HCT116 (cell line): ENCODE measurements at regions not wholly inside any gene's neighbourhood (a gene's known extent, or its start where the extent isn't known, plus 50 kb on each side); places are given as distances from the start of the nearest gene placed in this dataset.

ENCODE experiments used
- EGR1 ChIP-seq: IDR thresholded peaks from 2 replicates; pipeline ENCODE4 v1.6.1; 2012; ENCODE audit warnings: low read depth
- ELF1 ChIP-seq: IDR thresholded peaks from 2 replicates; pipeline ENCODE4 v1.6.1; 2012; ENCODE audit warnings: low read depth, borderline replicate concordance
- EZH2 ChIP-seq: fragments of 200-600 bp; sonication (generic); IDR thresholded peaks from 2 replicates; pipeline ENCODE4 v1.6.1; 2017; ENCODE audit warnings: antibody characterized with exemption, mixed run types
- EZH2phosphoT487 ChIP-seq: fragments of 200-600 bp; IDR thresholded peaks from 2 replicates; pipeline ENCODE4 v1.6.1; 2018; ENCODE audit warnings: antibody characterized with exemption, borderline replicate concordance
- FOSL1 ChIP-seq: IDR thresholded peaks from 2 replicates; pipeline ENCODE4 v1.6.1; 2012; ENCODE audit warnings: low read depth
- MAX ChIP-seq: IDR thresholded peaks from 2 replicates; pipeline ENCODE4 v1.6.1; 2012
- POLR2A ChIP-seq: IDR thresholded peaks from 2 replicates; pipeline ENCODE4 v1.7.0; 2011; ENCODE audit warnings: borderline replicate concordance; ENCODE audit not compliant: insufficient read depth, insufficient read length; ENCODE audit errors: extremely low read depth
- POLR2AphosphoS5 ChIP-seq: IDR thresholded peaks from 2 replicates; pipeline ENCODE4 v1.6.1; 2011; ENCODE audit warnings: mild to moderate bottlenecking, low read depth, low read length, moderate library complexity
- RAD21 ChIP-seq: IDR thresholded peaks from 2 replicates; pipeline ENCODE4 v1.6.1; 2012; ENCODE audit warnings: low read depth, mild to moderate bottlenecking
- SIN3A ChIP-seq: IDR thresholded peaks from 2 replicates; pipeline ENCODE4 v1.6.1; 2012; ENCODE audit warnings: low read depth
- TCF7L2 ChIP-seq: IDR thresholded peaks from 2 replicates; pipeline ENCODE4 v1.7.0; 2011; ENCODE audit warnings: borderline replicate concordance, inconsistent platforms; ENCODE audit not compliant: insufficient read depth, insufficient read length; ENCODE audit errors: extremely low read depth
- YY1 ChIP-seq: IDR thresholded peaks from 2 replicates; pipeline ENCODE4 v1.6.1; 2011; ENCODE audit warnings: low read length, low read depth, moderate library complexity, mild to moderate bottlenecking; ENCODE audit not compliant: insufficient replicate concordance; ENCODE audit errors: extremely low read depth
- TF ChIP-seq, protein P1 (sequence below), 3 experiments: fragments of 200-600 bp in 1 of 3; sonication (generic) in 1 of 3; IDR thresholded peaks in 2 of 3; conservative IDR thresholded peaks in 1 of 3; 2 replicates each; pipeline ENCODE4 v1.5.1; 2012 to 2017; ENCODE audit warnings: low read depth in 2 of 3, low read length in 2 of 3, antibody characterized with exemption in 1 of 3, borderline replicate concordance in 1 of 3, control low read depth in 1 of 3, mild to moderate bottlenecking in 1 of 3, mixed read lengths in 1 of 3, mixed run types in 1 of 3, moderate library complexity in 1 of 3; ENCODE audit not compliant: insufficient read depth in 1 of 3
- TF ChIP-seq, protein P2 (sequence below): IDR thresholded peaks from 2 replicates; pipeline ENCODE4 v1.6.1; 2011; ENCODE audit warnings: mild to moderate bottlenecking, low read length, moderate library complexity; ENCODE audit not compliant: insufficient replicate concordance; ENCODE audit errors: extremely low read depth

DNA sequence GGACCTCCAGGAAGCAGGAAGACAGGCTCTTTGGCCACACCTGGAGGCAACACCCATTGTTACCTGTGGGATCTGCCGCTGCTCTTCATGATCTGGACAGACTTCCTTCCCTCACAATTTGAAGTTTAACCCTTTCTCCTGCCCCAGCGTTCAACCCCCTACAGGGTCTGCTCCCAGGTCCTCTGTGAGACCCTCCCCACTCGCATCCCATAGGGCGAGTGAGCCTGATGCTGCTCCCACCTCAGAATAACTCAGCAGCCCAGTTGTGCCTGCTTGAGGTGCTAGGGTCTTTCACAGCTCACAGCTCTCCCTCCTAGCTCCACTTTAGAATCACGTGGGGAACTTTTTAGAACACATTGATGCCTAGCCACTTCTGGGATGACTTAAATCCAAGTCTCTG is 61.8 kb upstream of the C10orf90 start:
- no peak for TF ChIP-seq FOSL1
- TF ChIP-seq POLR2A = no peak
- TF ChIP-seq, protein P1, sequence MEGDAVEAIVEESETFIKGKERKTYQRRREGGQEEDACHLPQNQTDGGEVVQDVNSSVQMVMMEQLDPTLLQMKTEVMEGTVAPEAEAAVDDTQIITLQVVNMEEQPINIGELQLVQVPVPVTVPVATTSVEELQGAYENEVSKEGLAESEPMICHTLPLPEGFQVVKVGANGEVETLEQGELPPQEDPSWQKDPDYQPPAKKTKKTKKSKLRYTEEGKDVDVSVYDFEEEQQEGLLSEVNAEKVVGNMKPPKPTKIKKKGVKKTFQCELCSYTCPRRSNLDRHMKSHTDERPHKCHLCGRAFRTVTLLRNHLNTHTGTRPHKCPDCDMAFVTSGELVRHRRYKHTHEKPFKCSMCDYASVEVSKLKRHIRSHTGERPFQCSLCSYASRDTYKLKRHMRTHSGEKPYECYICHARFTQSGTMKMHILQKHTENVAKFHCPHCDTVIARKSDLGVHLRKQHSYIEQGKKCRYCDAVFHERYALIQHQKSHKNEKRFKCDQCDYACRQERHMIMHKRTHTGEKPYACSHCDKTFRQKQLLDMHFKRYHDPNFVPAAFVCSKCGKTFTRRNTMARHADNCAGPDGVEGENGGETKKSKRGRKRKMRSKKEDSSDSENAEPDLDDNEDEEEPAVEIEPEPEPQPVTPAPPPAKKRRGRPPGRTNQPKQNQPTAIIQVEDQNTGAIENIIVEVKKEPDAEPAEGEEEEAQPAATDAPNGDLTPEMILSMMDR (IDR thresholded peaks at IDR 0.05 in 2 of 3, conservative IDR thresholded peaks at IDR 0.05 in 1 of 3; ENCODE audit: borderline replicate concordance in 1 of 3, insufficient read depth in 1 of 3, low read depth in 2 of 3, low read length in 2 of 3) = no peak
- no peak for TF ChIP-seq SIN3A
- no peak for TF ChIP-seq POLR2AphosphoS5
- TF ChIP-seq TCF7L2 = no peak
- TF ChIP-seq EGR1 = no peak
- TF ChIP-seq, protein P2, sequence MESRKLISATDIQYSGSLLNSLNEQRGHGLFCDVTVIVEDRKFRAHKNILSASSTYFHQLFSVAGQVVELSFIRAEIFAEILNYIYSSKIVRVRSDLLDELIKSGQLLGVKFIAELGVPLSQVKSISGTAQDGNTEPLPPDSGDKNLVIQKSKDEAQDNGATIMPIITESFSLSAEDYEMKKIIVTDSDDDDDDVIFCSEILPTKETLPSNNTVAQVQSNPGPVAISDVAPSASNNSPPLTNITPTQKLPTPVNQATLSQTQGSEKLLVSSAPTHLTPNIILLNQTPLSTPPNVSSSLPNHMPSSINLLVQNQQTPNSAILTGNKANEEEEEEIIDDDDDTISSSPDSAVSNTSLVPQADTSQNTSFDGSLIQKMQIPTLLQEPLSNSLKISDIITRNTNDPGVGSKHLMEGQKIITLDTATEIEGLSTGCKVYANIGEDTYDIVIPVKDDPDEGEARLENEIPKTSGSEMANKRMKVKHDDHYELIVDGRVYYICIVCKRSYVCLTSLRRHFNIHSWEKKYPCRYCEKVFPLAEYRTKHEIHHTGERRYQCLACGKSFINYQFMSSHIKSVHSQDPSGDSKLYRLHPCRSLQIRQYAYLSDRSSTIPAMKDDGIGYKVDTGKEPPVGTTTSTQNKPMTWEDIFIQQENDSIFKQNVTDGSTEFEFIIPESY = no peak
- no peak for TF ChIP-seq RAD21
- no peak for TF ChIP-seq ELF1
- no peak for TF ChIP-seq EZH2
- TF ChIP-seq EZH2phosphoT487 = no peak
- TF ChIP-seq MAX = no peak
- no peak for TF ChIP-seq YY1
